OCI-LY7 (cell line): ENCODE measurements at regions not wholly inside any gene's neighbourhood (a gene's known extent, or its start where the extent isn't known, plus 50 kb on each side); places are given as distances from the start of the nearest gene placed in this dataset.

Experiments
- BruUV-seq: library from RNA; stranded (reverse); fragments of 400-500 nt; replicated peaks from 2 replicates; lab custom pipeline; 2021; lab: Mats Ljungman, UMichigan
- CTCF ChIA-PET: fragments of 300-600 bp; sonication (Branson Sonifier 250); formaldehyde crosslinking; loops from one replicate; lab custom pipeline; 2022; ENCODE audit warnings: antibody characterized with exemption; ENCODE audit not compliant: unreplicated experiment; lab: Charles Lee
- POLR2A ChIA-PET: fragments of 300-600 bp; sonication (Branson Sonifier 250); formaldehyde crosslinking; loops from one replicate; lab custom pipeline; 2022; ENCODE audit warnings: antibody characterized with exemption; lab: Charles Lee
- DNase-seq: peaks from one replicate; pipeline ENCODE4 v3.0.0-alpha.2; 2015; ENCODE audit warnings: low spot score
- H2AFZ ChIP-seq: fragments of 200-600 bp; sonication (generic), shearing (Covaris generic); 2 replicates; pipeline ENCODE4 v1.6.1; 2014; ENCODE audit warnings: mild to moderate bottlenecking, antibody characterized with exemption, low read length, moderate library complexity
- H3K27ac ChIP-seq: fragments of 200-600 bp; sonication (generic); 2 replicates; pipeline ENCODE4 v1.5.1; 2014; ENCODE audit warnings: mixed run types, low read depth, mild to moderate bottlenecking, moderate library complexity, low read length, inconsistent platforms; ENCODE audit not compliant: poor library complexity, severe bottlenecking
- H3K36me3 ChIP-seq: fragments of 200-600 bp; sonication (generic); 2 replicates; pipeline ENCODE4 v1.6.1; 2014; ENCODE audit warnings: mild to moderate bottlenecking, antibody characterized with exemption, low read length, moderate library complexity, mixed read lengths; ENCODE audit not compliant: insufficient read depth
- H3K4me1 ChIP-seq: fragments of 200-600 bp; sonication (generic); 2 replicates; pipeline ENCODE4 v1.5.1; 2014; ENCODE audit warnings: mild to moderate bottlenecking, low read length; ENCODE audit not compliant: insufficient read depth, poor library complexity, severe bottlenecking
- H3K4me2 ChIP-seq: fragments of 200-600 bp; sonication (generic); 2 replicates; pipeline ENCODE4 v1.6.1; 2014; ENCODE audit warnings: mild to moderate bottlenecking, low read length
- H3K4me3 ChIP-seq: fragments of 200-600 bp; sonication (generic); 2 replicates; pipeline ENCODE4 v1.5.1; 2014; ENCODE audit warnings: mild to moderate bottlenecking, low read depth, low read length; ENCODE audit not compliant: poor library complexity, severe bottlenecking
- H3K79me2 ChIP-seq: fragments of 200-600 bp; sonication (generic); 2 replicates; pipeline ENCODE4 v1.6.1; 2016; ENCODE audit warnings: low read depth, mild to moderate bottlenecking, low read length, moderate library complexity, mixed read lengths; ENCODE audit not compliant: insufficient read depth
- H3K9me2 ChIP-seq: fragments of 200-600 bp; sonication (generic); 2 replicates; pipeline ENCODE4 v1.6.1; 2016; ENCODE audit warnings: mild to moderate bottlenecking, low read length, mixed read lengths; ENCODE audit not compliant: insufficient read depth
- H3K9me3 ChIP-seq: fragments of 200-600 bp; sonication (generic); 2 replicates; pipeline ENCODE4 v1.6.1; 2014; ENCODE audit warnings: mild to moderate bottlenecking, mixed run types, low read length, mixed read lengths
- H4K20me1 ChIP-seq: fragments of 200-600 bp; sonication (generic); 2 replicates; pipeline ENCODE4 v1.6.1; 2014; ENCODE audit warnings: mild to moderate bottlenecking, antibody characterized with exemption, low read length, moderate library complexity, mixed read lengths; ENCODE audit not compliant: insufficient read depth
- EZH2phosphoT487 ChIP-seq: fragments of 200-600 bp; sonication (generic); IDR thresholded peaks from 2 replicates; pipeline ENCODE4 v1.6.1; 2018; ENCODE audit warnings: low read depth, borderline replicate concordance, mild to moderate bottlenecking, mixed run types, antibody characterized with exemption, low read length, moderate library complexity, mixed read lengths
- intact Hi-C: fragments of 100-400 bp; cut with micrococcal nuclease; formaldehyde crosslinking; loops from one replicate; pipeline ENCODE4 v1.10.0; 2022; ENCODE audit not compliant: unreplicated experiment
- TF ChIP-seq, protein P1 (sequence below): fragments of 200-600 bp; sonication (generic); conservative IDR thresholded peaks from 2 replicates; pipeline ENCODE4 v1.5.1; 2014; ENCODE audit warnings: mild to moderate bottlenecking, antibody characterized with exemption, low read length, moderate library complexity, mixed read lengths

DNA sequence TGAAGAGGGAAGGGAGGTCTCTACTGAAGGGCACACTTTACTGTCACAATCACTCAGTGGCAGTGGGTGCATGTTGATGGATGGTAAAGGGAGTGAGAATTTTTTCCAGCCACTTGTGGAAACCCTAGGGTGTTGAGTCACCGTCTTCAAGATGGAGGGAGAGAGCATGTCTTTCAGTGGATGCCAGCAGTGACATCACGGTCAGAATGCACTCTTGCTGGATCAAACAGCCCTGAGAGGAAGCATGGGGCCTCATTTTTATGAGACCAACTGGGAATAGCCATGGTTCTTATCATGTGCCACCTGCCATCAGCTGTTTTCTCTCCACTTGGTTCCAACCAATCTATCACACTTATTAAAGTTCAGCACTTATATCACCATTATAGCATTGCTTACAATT is 182.5 kb downstream of the KCNRG start:
- no peak for DNase-seq
- Histone ChIP-seq H3K4me2 (no peak overlapping the region), H3K36me3 (no peaks in the 10 kb centered on the region), H3K27ac (no peak overlapping the region), H4K20me1 (no peaks in the 10 kb centered on the region), H3K4me1 (no peaks in the 10 kb centered on the region), H2AFZ (no peak overlapping the region), H3K4me3 (no peak overlapping the region), H3K79me2 (no peaks in the 10 kb centered on the region), H3K9me2 (no peaks in the 10 kb centered on the region), H3K9me3 (no peaks in the 10 kb centered on the region)
- BruUV-seq, result no TSS peak
- intact Hi-C loops, result no loop called here
- no peak for TF ChIP-seq EZH2phosphoT487
- ChIA-PET POLR2A (interaction anchor here (0.6 to 0.9 kb wide), 2 partner anchors 11 to 371 kb away, joined by 3 read pairs; no protein-coding TSS in a partner anchor), CTCF (no interaction called here)

DNA sequence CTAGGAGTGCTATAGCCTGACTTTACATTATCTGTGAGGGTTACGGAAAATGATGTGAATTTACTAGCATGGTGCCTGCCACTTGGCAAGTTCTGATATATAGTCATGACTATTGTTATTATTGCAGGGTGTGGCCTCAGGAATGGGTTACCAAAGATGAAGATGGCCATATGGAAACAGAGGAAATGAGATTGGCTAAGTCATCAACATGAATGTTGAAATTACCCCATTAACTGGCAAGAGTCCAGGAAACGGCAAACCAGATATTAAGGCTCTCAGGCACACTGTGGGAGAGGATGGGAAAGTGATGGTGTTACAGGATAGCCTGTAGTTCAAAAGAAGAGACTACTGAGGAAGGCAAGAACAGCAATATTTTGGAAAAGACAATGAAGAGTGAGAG is 183.3 kb downstream of the KCNRG start:
- Histone ChIP-seq H3K79me2 (no peaks in the 10 kb centered on the region), H3K36me3 (no peaks in the 10 kb centered on the region), H4K20me1 (no peaks in the 10 kb centered on the region), H3K4me1 (no peaks in the 10 kb centered on the region), H3K9me3 (no peaks in the 10 kb centered on the region), H3K27ac (no peak overlapping the region), H2AFZ (no peak overlapping the region), H3K4me2 (no peak overlapping the region), H3K9me2 (no peaks in the 10 kb centered on the region), H3K4me3 (no peak overlapping the region)
- POLR2A ChIA-PET, result no interaction called here
- CTCF ChIA-PET, result no interaction called here
- no TSS peak for BruUV-seq
- TF ChIP-seq, protein P1, sequence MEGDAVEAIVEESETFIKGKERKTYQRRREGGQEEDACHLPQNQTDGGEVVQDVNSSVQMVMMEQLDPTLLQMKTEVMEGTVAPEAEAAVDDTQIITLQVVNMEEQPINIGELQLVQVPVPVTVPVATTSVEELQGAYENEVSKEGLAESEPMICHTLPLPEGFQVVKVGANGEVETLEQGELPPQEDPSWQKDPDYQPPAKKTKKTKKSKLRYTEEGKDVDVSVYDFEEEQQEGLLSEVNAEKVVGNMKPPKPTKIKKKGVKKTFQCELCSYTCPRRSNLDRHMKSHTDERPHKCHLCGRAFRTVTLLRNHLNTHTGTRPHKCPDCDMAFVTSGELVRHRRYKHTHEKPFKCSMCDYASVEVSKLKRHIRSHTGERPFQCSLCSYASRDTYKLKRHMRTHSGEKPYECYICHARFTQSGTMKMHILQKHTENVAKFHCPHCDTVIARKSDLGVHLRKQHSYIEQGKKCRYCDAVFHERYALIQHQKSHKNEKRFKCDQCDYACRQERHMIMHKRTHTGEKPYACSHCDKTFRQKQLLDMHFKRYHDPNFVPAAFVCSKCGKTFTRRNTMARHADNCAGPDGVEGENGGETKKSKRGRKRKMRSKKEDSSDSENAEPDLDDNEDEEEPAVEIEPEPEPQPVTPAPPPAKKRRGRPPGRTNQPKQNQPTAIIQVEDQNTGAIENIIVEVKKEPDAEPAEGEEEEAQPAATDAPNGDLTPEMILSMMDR, result no peak
- no peak for TF ChIP-seq EZH2phosphoT487
- DNase-seq, result no peak
- intact Hi-C loops, result no loop called here

DNA sequence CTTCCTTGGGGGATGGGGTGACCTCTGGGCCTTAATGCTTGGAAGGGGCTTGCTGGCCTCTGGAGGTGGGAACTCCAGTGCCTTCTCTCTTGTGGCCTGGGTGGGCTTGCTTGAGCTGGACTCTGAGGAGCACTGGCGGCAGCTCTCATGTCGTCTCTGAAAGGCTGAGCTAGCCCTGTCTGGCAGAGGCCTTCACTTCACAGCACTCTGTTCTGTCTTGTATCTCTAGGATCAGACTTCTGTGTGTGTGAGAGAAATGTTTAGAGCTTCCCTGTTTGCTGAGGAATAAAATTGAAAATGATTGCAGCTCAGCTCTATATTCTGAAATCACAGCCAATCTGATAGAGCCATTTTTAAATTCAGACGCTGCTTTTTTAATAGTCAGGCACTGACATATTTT is 185.3 kb downstream of the KCNRG start:
- no peaks in the 10 kb centered on the region for H3K36me3 ChIP-seq
- TF ChIP-seq EZH2phosphoT487, result no peak
- TF ChIP-seq, protein P1, result no peak
- H3K27ac ChIP-seq, result no peak overlapping the region
- no peaks in the 10 kb centered on the region for H3K79me2 ChIP-seq
- no peaks in the 10 kb centered on the region for H3K9me2 ChIP-seq
- CTCF ChIA-PET, result interaction anchor here (0.5 kb wide), 1 partner anchor 1174 kb away, joined by 3 read pairs; no protein-coding TSS in a partner anchor
- no peak overlapping the region for H2AFZ ChIP-seq
- no peak overlapping the region for H3K4me3 ChIP-seq
- DNase-seq, result no peak
- H3K4me2 ChIP-seq, result no peak overlapping the region
- H3K4me1 ChIP-seq, result no peaks in the 10 kb centered on the region
- intact Hi-C loops, result no loop called here
- H3K9me3 ChIP-seq, result no peaks in the 10 kb centered on the region
- H4K20me1 ChIP-seq, result no peaks in the 10 kb centered on the region
- BruUV-seq, result no TSS peak
- POLR2A ChIA-PET, result interaction anchor here (0.5 to 2.8 kb wide), 3 partner anchors 9 to 1540 kb away, joined by 3 to 11 read pairs (median 3); no protein-coding TSS in a partner anchor
